GM23248 (cell line): ENCODE measurements at regions not wholly inside any gene's neighbourhood (a gene's known extent, or its start where the extent isn't known, plus 50 kb on each side); places are given as distances from the start of the nearest gene placed in this dataset.

Experiments
- DNase-seq: peaks from one replicate; pipeline ENCODE4 v3.0.0-alpha.2; 2015
- H2AFZ ChIP-seq: fragments of 200-600 bp; sonication (generic); 2 replicates; pipeline ENCODE4 v1.6.1; 2016; ENCODE audit warnings: antibody characterized with exemption
- H3F3A ChIP-seq: fragments of 200-600 bp; sonication (generic); 2 replicates; pipeline ENCODE4 v1.6.1; 2016; ENCODE audit warnings: mild to moderate bottlenecking, antibody characterized with exemption, mixed run types; ENCODE audit not compliant: insufficient read depth
- H3K27ac ChIP-seq: fragments of 200-600 bp; sonication (generic); 2 replicates; pipeline ENCODE4 v1.5.1; 2016; ENCODE audit warnings: mild to moderate bottlenecking
- H3K27me3 ChIP-seq: fragments of 200-600 bp; sonication (generic); replicated peaks from 2 replicates; pipeline ENCODE4 v1.6.1; 2016; ENCODE audit warnings: mild to moderate bottlenecking; ENCODE audit not compliant: insufficient read depth
- H3K36me3 ChIP-seq: fragments of 200-600 bp; sonication (generic); 2 replicates; pipeline ENCODE4 v1.6.1; 2016; ENCODE audit warnings: low read depth, mild to moderate bottlenecking
- H3K4me1 ChIP-seq: fragments of 200-600 bp; sonication (generic); 2 replicates; pipeline ENCODE4 v1.6.1; 2016; ENCODE audit warnings: mild to moderate bottlenecking; ENCODE audit not compliant: insufficient read depth
- H3K4me2 ChIP-seq: fragments of 200-600 bp; sonication (generic); one replicate; pipeline ENCODE4 v1.6.1; 2016; ENCODE audit warnings: mild to moderate bottlenecking; ENCODE audit not compliant: unreplicated experiment
- H3K4me3 ChIP-seq: fragments of 200-600 bp; sonication (generic); 2 replicates; pipeline ENCODE4 v1.5.1; 2016; ENCODE audit warnings: mild to moderate bottlenecking
- H3K79me2 ChIP-seq: fragments of 200-600 bp; sonication (generic); 2 replicates; pipeline ENCODE4 v1.6.1; 2016; ENCODE audit warnings: mild to moderate bottlenecking; ENCODE audit not compliant: insufficient read depth
- H3K9ac ChIP-seq: fragments of 200-600 bp; sonication (generic); 2 replicates; pipeline ENCODE4 v1.6.1; 2016; ENCODE audit warnings: mild to moderate bottlenecking
- H3K9me2 ChIP-seq: fragments of 200-600 bp; sonication (generic); 2 replicates; pipeline ENCODE4 v1.6.1; 2016; ENCODE audit warnings: mixed run types, mild to moderate bottlenecking, moderate library complexity; ENCODE audit not compliant: insufficient read depth
- H3K9me3 ChIP-seq: fragments of 200-600 bp; sonication (generic); one replicate; pipeline ENCODE4 v1.6.1; 2017; ENCODE audit warnings: low read depth
- H4K20me1 ChIP-seq: fragments of 200-600 bp; sonication (generic); 2 replicates; pipeline ENCODE4 v1.6.0; 2016; ENCODE audit not compliant: insufficient read depth
- EZH2 ChIP-seq: fragments of 200-600 bp; sonication (generic); IDR thresholded peaks from 2 replicates; pipeline ENCODE4 v1.6.1; 2018; ENCODE audit warnings: antibody characterized with exemption, mild to moderate bottlenecking; ENCODE audit not compliant: insufficient read depth, poor library complexity, severe bottlenecking
- EZH2phosphoT487 ChIP-seq: fragments of 200-600 bp; sonication (generic); IDR thresholded peaks from 2 replicates; pipeline ENCODE4 v1.6.1; 2018; ENCODE audit warnings: antibody characterized with exemption, moderate library complexity, mild to moderate bottlenecking, low read depth; ENCODE audit not compliant: insufficient read depth
- WGBS, 2 experiments: methylation state at CpG; one replicate each; pipeline ENCODE4 v1.1.6; 2015 to 2017; ENCODE audit warnings: low lambda C conversion rate in 2 of 2, low coverage in 1 of 2; ENCODE audit errors: missing lambda C conversion rate in 2 of 2; 5-methylcytosine and 5-hydroxymethylcytosine counted together
- in situ Hi-C: fragments of 300-500 bp; cut with MboI; formaldehyde crosslinking; loops from 2 replicates; pipeline ENCODE4 v1.15.0; 2020

- no peaks in the 10 kb centered on the region for H3K79me2 ChIP-seq
- in situ Hi-C loops = no loop called here
- H3K36me3 ChIP-seq = no peaks in the 10 kb centered on the region
- no peaks in the 10 kb centered on the region for H3K9me3 ChIP-seq
- TF ChIP-seq EZH2 = no peak
- TF ChIP-seq EZH2phosphoT487 = no peak
- no peak overlapping the region for H3K4me3 ChIP-seq
- no peaks in the 10 kb centered on the region for H3K27me3 ChIP-seq
- WGBS, 2 experiments = 17 to 21% methylated on average over 3 of the region's 3 CpGs
- H3K9ac ChIP-seq = no peak overlapping the region
- H3K4me1 ChIP-seq = no peaks in the 10 kb centered on the region
- no peak overlapping the region for H3K4me2 ChIP-seq
- no peak overlapping the region for H2AFZ ChIP-seq
- no peaks in the 10 kb centered on the region for H3F3A ChIP-seq
- no peaks in the 10 kb centered on the region for H3K9me2 ChIP-seq
- DNase-seq = no peak
- no peak overlapping the region for H3K27ac ChIP-seq
- no peaks in the 10 kb centered on the region for H4K20me1 ChIP-seq
Observed at GRCh38 chr5:62938927-62939326, 360.3 kb downstream of the LRRC70 start.

- Histone ChIP-seq H3K9me2 (no peaks in the 10 kb centered on the region), H3K4me1 (no peaks in the 10 kb centered on the region), H3K4me2 (no peak overlapping the region), H4K20me1 (no peaks in the 10 kb centered on the region), H3F3A (no peaks in the 10 kb centered on the region), H3K4me3 (no peak overlapping the region), H3K79me2 (no peaks in the 10 kb centered on the region), H3K27ac (no peak overlapping the region), H2AFZ (no peak overlapping the region), H3K9me3 (no peaks in the 10 kb centered on the region), H3K36me3 (no peaks in the 10 kb centered on the region), H3K27me3 (no peaks in the 10 kb centered on the region), H3K9ac (no peak overlapping the region)
- in situ Hi-C loops = no loop called here
- WGBS, 2 experiments = 5 to 9% methylated on average over 3 of the region's 3 CpGs
- TF ChIP-seq EZH2phosphoT487 (no peak), EZH2 (no peak)
- DNase-seq = peak; percentile 21
Observed at GRCh38 chr5:62937661-62938558, 359.3 kb downstream of the LRRC70 start.

GRCh38 chr5:62935660-62936059 lies 357.0 kb downstream of the LRRC70 start:
- Histone ChIP-seq H3F3A (no peaks in the 10 kb centered on the region), H2AFZ (no peak overlapping the region), H3K36me3 (no peaks in the 10 kb centered on the region), H3K9me3 (no peaks in the 10 kb centered on the region), H3K9ac (no peak overlapping the region), H3K27me3 (no peaks in the 10 kb centered on the region), H3K4me1 (no peaks in the 10 kb centered on the region), H4K20me1 (no peaks in the 10 kb centered on the region), H3K4me2 (no peak overlapping the region), H3K9me2 (no peaks in the 10 kb centered on the region), H3K4me3 (no peak overlapping the region), H3K79me2 (no peaks in the 10 kb centered on the region), H3K27ac (no peak overlapping the region)
- in situ Hi-C loops = no loop called here
- WGBS, 2 experiments = 12 to 15% methylated on average over 3 of the region's 3 CpGs
- no peak for TF ChIP-seq EZH2
- TF ChIP-seq EZH2phosphoT487 = no peak
- no peak for DNase-seq

- H3K36me3 ChIP-seq = no peaks in the 10 kb centered on the region
- in situ Hi-C loops = no loop called here
- DNase-seq = no peak
- no peaks in the 10 kb centered on the region for H3K79me2 ChIP-seq
- no peak overlapping the region for H3K4me3 ChIP-seq
- 33 to 44% methylated on average over 1 of the region's 1 CpG for WGBS, 2 experiments
- H3F3A ChIP-seq = no peaks in the 10 kb centered on the region
- no peaks in the 10 kb centered on the region for H3K9me2 ChIP-seq
- no peak overlapping the region for H2AFZ ChIP-seq
- no peak overlapping the region for H3K9ac ChIP-seq
- H3K27me3 ChIP-seq = no peaks in the 10 kb centered on the region
- no peak overlapping the region for H3K4me2 ChIP-seq
- H3K9me3 ChIP-seq = no peaks in the 10 kb centered on the region
- no peaks in the 10 kb centered on the region for H4K20me1 ChIP-seq
- no peak overlapping the region for H3K27ac ChIP-seq
- no peaks in the 10 kb centered on the region for H3K4me1 ChIP-seq
- no peak for TF ChIP-seq EZH2
- TF ChIP-seq EZH2phosphoT487 = no peak
Observed at GRCh38 chr5:62934319-62934718, 355.7 kb downstream of the LRRC70 start.
